Keratinocyte (primary cell): ENCODE measurements at regions not wholly inside any gene's neighbourhood (a gene's known extent, or its start where the extent isn't known, plus 50 kb on each side); places are given as distances from the start of the nearest gene placed in this dataset.

Source experiments
- EZH2 ChIP-seq: IDR thresholded peaks from one replicate; pipeline ENCODE4 v1.6.1; 2012; ENCODE audit warnings: inconsistent platforms, mild to moderate bottlenecking, low read length, moderate library complexity
- TF ChIP-seq, protein P1 (sequence below), 3 experiments: IDR thresholded peaks in 1 of 3; conservative IDR thresholded peaks in 1 of 3; optimal IDR thresholded peaks in 1 of 3; 2 replicates in 2 of 3; 3 replicates in 1 of 3; pipeline versions ENCODE3 to v1.5.1; 2011; ENCODE audit warnings: low read length in 3 of 3, mild to moderate bottlenecking in 3 of 3, moderate library complexity in 2 of 3, control low read depth in 1 of 3, inconsistent platforms in 1 of 3; ENCODE audit not compliant: insufficient read depth in 2 of 3; ENCODE audit errors: extremely low read depth in 1 of 3

DNA sequence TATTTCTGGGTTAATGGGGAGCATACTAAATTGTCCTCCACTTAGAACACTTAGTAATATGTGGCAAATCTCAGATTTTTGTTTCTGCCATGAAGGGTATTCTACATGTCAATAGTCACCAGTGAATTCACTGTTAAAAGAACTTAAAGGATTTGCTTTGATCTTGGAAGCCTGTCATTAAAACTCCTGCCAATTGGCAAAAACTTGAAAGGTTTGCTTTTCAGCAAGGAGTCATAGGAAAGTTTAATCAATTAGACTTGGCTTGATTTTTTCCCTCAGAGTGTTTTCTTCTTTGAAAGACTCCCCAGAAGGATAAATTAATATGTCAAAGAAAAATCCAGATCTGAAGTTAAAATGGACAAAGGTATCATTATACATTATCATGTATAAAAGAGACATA is 671.9 kb upstream of the PKDCC start:
- TF ChIP-seq, protein P1, sequence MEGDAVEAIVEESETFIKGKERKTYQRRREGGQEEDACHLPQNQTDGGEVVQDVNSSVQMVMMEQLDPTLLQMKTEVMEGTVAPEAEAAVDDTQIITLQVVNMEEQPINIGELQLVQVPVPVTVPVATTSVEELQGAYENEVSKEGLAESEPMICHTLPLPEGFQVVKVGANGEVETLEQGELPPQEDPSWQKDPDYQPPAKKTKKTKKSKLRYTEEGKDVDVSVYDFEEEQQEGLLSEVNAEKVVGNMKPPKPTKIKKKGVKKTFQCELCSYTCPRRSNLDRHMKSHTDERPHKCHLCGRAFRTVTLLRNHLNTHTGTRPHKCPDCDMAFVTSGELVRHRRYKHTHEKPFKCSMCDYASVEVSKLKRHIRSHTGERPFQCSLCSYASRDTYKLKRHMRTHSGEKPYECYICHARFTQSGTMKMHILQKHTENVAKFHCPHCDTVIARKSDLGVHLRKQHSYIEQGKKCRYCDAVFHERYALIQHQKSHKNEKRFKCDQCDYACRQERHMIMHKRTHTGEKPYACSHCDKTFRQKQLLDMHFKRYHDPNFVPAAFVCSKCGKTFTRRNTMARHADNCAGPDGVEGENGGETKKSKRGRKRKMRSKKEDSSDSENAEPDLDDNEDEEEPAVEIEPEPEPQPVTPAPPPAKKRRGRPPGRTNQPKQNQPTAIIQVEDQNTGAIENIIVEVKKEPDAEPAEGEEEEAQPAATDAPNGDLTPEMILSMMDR (optimal IDR thresholded peaks at IDR 0.05 in 1 of 3, IDR thresholded peaks at IDR 0.05 in 1 of 3, conservative IDR thresholded peaks at IDR 0.05 in 1 of 3; ENCODE audit: extremely low read depth in 1 of 3, insufficient read depth in 2 of 3, low read length in 3 of 3): no peak
- TF ChIP-seq EZH2: no peak
